GM18868 (cell line): ENCODE measurements at regions not wholly inside any gene's neighbourhood (a gene's known extent, or its start where the extent isn't known, plus 50 kb on each side); places are given as distances from the start of the nearest gene placed in this dataset.
"Not testable (repeated sequence)": the region's sequence is repeated elsewhere in the genome, so short reads cannot be mapped to it uniquely, and the experiment has no call there.

Source experiments
- ATAC-seq: cut with Tn5 transposase; IDR thresholded peaks from one replicate; pipeline ENCODE4 v1.9.1; 2021; ENCODE audit warnings: mild to moderate bottlenecking, moderate library complexity; ENCODE audit not compliant: unreplicated experiment

DNA sequence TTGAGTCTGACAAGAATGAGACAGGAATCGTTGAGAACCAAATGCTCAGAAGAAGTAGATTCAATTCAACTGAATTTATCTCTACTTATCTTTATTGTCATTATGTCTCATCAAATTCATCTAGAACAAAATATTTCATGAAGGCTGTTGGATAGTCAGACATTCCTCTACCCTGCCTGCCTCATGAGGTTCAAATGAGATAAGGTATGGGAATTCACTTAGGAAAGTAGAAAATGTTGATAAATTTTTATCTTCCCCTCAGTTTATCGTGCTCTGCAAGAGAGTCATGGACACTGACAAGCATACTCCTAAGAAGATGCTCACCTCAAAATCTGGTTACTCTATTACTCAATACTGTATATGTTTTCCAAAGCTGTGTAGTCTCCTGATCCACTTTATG is 149.7 kb upstream of the CDIN1 start:
- ATAC-seq, result no peak

- no peak for ATAC-seq
Measured at GRCh38 chr15:36430280-36430679, 149.1 kb upstream of the CDIN1 start.

- no peak for ATAC-seq
Measured at GRCh38 chr15:36430726-36431265, 148.6 kb upstream of the CDIN1 start.

DNA sequence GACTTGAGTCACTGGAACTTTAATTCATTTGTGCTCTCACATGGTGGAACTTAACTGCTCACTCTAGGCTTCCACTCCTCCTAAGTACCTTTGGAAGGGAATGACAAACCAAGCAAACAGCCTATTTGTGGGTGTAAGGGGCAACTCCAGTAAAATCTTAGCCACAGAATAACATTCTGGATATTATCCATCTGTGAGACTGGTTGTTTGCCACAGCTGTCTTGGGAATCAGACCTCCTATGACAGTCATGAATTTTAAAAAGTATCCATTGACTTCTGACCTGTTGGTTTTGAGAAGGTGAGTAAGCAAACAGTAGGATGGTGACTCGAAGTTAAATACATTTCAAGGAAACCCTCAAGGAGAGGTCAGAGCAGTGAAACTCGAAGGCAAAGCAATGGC is 147.3 kb upstream of the CDIN1 start:
- ATAC-seq, result no peak

DNA sequence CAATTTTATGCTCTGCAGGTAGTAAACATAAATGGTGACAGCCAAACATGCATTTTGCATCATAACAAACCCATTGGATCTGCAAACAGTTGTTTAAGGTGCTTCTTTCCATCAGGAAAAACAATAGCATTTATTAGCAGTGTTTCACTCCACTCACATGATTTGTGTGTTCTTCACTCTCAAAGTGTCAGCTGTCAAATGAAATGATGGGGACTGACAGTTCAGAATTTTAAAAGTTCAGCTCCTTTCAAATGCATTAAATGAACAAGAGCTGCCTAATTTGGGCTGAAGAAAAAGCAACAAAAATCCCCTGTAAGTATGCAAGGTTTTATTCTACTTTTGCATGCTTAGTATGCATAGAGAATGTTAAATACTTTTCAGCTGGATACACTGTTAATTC is 145.2 kb upstream of the CDIN1 start:
- no peak for ATAC-seq

GRCh38 chr15:36438499-36438898 is 140.9 kb upstream of the CDIN1 start:
- ATAC-seq, result no peak

- no peak for ATAC-seq
Measured at GRCh38 chr15:36447373-36447772, 132.1 kb upstream of the CDIN1 start.

GRCh38 chr15:36448418-36448817 is 131.0 kb upstream of the CDIN1 start:
- ATAC-seq, result no peak

GRCh38 chr15:36449084-36449661 is 130.3 kb upstream of the CDIN1 start:
- ATAC-seq, result no peak

GRCh38 chr15:36449662-36450145 is 129.7 kb upstream of the CDIN1 start:
- no peak for ATAC-seq

GRCh38 chr15:36454244-36454643 is 125.2 kb upstream of the CDIN1 start:
- not testable (repeated sequence) for ATAC-seq

DNA sequence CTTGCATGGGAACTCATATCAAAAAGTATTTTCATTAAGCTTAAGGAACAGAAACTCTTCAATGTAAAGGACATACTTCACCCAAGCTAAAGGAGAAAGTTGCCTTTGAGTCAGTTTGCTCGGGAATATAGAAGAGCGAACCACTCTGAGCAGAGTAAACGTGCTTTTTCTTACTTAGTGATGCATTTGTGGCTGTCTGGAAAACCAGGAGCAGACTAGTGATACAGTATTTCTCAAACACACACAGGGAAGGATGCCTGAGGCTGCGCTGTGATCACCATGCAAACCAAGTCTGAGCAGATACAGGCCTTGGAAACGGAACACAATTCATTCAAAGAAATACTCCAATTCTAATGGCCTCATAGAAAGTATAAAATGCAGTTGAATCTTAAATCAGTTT is 121.0 kb upstream of the CDIN1 start:
- no peak for ATAC-seq

- no peak for ATAC-seq
Measured at GRCh38 chr15:36465304-36465703, 114.1 kb upstream of the CDIN1 start.

GRCh38 chr15:36468746-36469145 is 110.7 kb upstream of the CDIN1 start:
- no peak for ATAC-seq

DNA sequence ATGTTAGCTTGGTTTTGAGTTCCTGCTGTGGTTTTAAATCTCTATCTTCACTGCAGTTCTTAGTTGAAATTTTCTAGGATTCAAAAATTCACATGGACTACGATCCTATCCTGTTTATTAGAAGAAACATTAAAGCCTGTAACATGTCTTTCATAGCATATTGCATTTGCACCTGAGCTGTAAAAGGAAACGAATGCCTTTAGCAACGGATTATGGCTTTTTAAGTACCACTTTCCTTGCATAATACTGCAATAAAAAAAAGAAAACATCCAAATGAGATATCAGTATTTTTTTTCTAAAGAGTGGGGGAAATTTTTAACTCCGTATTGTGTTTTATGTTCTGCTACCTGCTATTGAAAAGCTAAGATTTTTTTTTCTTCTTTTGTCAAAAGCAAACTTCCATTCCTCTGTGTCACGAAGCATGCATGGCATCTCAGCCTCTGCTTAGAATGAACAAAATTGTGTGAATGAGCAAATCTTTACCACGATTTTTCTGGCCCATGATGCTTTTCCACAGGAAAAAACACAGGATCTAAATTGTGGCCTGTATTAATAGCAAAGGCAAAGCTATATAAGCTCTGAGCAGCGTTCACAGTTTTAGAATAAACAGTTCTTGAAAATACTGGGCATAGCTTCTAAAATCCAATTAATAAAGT is 110.0 kb upstream of the CDIN1 start:
- no peak for ATAC-seq

- ATAC-seq, result no peak
Measured at GRCh38 chr15:36472672-36473071, 106.8 kb upstream of the CDIN1 start.

DNA sequence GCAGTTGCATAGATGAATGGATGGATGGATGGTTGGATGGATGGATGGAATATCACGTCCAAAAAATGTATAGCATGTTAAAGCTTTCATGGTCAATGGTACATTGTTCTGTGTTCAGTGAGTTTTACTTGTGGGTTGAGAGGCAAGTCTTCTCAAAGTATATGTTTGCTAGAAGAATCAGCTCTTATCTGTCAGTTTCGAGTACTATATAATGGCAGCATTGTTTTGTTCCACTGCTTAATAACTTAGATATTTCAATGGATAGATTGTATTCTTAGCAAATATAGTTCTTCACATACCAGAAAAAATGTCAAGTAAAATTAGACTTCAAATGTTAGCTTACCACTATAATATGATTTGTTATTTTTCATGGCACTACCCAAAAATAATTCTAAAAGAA is 100.9 kb upstream of the CDIN1 start:
- no peak for ATAC-seq

DNA sequence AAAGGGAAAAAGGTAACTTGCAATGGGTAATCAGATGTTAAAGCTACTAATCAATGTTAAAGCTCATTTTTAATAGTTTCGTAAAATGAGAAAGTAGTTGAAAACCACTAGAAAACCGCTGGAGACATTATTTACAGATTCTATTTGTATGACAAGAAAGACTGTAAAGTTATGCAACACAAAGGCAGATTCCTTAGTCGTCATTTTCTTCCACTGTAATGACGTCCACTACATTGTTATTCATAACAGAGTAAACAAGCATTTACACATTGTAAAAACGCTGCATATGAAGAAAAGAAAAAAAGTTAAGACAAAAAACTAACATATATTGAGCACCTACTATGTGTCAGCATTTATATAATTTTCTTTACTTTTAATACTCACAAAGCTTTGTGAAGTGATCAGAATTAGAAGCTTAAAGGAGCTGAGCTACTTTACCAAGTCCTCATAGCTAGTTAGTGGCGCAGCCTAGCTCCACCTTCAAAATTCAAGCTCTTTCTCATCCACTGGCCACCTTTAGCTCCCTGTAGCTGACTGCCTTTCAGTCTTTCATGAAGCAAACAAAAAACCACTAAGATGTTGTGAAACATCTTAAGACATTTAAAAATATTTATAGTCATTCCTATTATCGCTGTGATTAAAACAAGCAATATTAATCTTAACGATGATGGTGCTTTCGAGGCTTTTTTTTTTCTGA is 100.1 kb upstream of the CDIN1 start:
- ATAC-seq, result no peak

GRCh38 chr15:36481156-36481555 is 98.3 kb upstream of the CDIN1 start:
- no peak for ATAC-seq

- ATAC-seq, result no peak
Measured at GRCh38 chr15:36483409-36483808, 96.0 kb upstream of the CDIN1 start.

DNA sequence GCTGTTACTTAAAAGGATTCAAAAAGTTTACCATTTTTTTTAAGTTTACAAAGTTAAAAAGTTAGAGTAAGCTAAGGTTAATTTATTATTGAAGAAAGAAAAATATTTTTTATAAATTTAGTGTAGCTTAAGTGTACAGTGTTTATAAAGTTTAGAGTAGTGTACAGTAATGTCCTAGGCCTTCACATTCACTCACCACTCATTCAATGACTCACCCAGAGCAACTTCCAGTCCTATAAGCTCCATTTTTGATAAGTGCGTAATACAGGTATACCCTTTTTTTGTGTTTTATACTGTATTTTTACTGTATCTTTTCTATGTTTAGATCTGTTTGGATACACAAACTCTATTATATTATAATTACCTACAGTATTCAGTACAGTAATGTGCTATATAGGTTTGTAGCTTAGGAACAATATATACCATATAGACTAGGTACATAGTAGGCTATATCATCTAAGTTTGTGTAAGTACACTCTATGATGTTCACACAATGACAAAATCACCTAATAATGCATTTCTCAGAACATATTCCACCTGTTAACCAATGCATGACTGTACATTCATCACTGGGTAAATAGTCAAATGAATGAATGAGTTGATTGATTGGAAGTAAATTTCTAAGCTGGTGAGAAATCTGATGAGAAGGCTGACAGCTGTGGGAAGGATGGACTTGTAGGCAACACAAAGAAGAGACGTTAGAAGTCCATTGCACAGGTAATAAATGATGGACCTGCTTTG is 95.2 kb upstream of the CDIN1 start:
- no peak for ATAC-seq
